ENCODE measurements at regions not wholly inside any gene's neighbourhood (a gene's known extent, or its start where the extent isn't known, plus 50 kb on each side); places are given as distances from the start of the nearest gene placed in this dataset.

DNA sequence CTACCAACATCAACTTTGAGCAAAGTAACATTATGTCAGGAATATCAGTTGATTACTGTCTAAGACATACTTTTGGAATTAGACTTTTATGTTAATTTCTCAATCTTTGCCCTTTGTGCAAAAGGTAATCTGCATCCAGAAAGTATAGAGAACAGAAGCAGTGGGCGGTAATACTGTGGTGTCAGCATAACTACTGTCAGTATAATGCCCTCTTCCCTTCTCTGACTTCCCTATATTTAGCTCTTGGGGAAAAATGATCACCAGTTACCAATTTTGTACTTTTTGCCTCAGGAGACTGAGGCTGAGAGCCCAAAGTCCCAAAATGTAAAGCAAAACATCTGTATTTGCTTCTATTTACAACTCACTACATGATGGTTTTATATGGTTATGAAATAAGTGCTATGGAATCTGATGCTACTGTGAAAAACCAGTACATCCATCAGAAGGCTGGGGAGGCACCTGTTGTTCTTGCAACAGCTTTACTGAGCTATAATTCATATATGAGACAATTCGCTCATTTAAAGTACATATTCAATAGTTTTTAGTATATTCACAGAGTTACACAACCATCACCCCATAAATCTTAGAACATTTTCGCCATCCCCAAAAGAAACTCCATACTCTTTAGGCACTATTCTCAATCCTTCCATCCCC, 51.3 kb upstream of the CD302 start:
- TF ChIP-seq TCF7L2 (IDR thresholded peaks at IDR 0.05; ENCODE audit: borderline replicate concordance, low read depth, low read length) (no peak), KLF16 (tag by site-specific recombination; IDR thresholded peaks at IDR 0.05) (no peak), ZBTB7A (tag by site-specific recombination; IDR thresholded peaks at IDR 0.05; ENCODE audit: low read depth) (no peak), ZNF24 (tag by site-specific recombination; IDR thresholded peaks at IDR 0.05) (no peak), ZBTB21 (tag by site-specific recombination; IDR thresholded peaks at IDR 0.05) (no peak), ZNF214 (tag by site-specific recombination; IDR thresholded peaks at IDR 0.05; ENCODE audit: borderline replicate concordance) (no peak)
- TF ChIP-seq, protein P1, sequence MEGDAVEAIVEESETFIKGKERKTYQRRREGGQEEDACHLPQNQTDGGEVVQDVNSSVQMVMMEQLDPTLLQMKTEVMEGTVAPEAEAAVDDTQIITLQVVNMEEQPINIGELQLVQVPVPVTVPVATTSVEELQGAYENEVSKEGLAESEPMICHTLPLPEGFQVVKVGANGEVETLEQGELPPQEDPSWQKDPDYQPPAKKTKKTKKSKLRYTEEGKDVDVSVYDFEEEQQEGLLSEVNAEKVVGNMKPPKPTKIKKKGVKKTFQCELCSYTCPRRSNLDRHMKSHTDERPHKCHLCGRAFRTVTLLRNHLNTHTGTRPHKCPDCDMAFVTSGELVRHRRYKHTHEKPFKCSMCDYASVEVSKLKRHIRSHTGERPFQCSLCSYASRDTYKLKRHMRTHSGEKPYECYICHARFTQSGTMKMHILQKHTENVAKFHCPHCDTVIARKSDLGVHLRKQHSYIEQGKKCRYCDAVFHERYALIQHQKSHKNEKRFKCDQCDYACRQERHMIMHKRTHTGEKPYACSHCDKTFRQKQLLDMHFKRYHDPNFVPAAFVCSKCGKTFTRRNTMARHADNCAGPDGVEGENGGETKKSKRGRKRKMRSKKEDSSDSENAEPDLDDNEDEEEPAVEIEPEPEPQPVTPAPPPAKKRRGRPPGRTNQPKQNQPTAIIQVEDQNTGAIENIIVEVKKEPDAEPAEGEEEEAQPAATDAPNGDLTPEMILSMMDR (tag by site-specific recombination; IDR thresholded peaks at IDR 0.05) = no peak

All from HEK293 (cell line).